Transverse colon (tissue), 4 donors: ENCODE measurements at regions not wholly inside any gene's neighbourhood (a gene's known extent, or its start where the extent isn't known, plus 50 kb on each side); places are given as distances from the start of the nearest gene placed in this dataset.

Experiments
- EP300 ChIP-seq: sonication (generic); formaldehyde crosslinking; IDR thresholded peaks from one replicate; pipeline ENCODE4 v1.6.1; 2017; ENCODE audit warnings: antibody characterized with exemption, low read depth
- POLR2A ChIP-seq: fragments of 450-650 bp; IDR thresholded peaks from one replicate; pipeline ENCODE4 v1.6.1; 2016; ENCODE audit warnings: antibody characterized with exemption, mild to moderate bottlenecking, moderate library complexity
- POLR2AphosphoS5 ChIP-seq, 3 donors: sonication (generic); formaldehyde crosslinking; IDR thresholded peaks; one replicate each; pipeline ENCODE4 v1.6.1; 2016; ENCODE audit warnings: antibody characterized with exemption in 3 of 3
- TF ChIP-seq, protein P1 (sequence below), 5 experiments: fragments of 200-600 bp in 3 of 5; fragments of 450-650 bp in 2 of 5; sonication (generic) in 3 of 5; IDR thresholded peaks; 1 replicate in 2 of 5; 2 replicates in 3 of 5; pipeline ENCODE4 v1.5.1; 2016 to 2017; ENCODE audit warnings: antibody characterized with exemption in 5 of 5, inconsistent platforms in 3 of 5, mild to moderate bottlenecking in 2 of 5, moderate library complexity in 1 of 5

DNA sequence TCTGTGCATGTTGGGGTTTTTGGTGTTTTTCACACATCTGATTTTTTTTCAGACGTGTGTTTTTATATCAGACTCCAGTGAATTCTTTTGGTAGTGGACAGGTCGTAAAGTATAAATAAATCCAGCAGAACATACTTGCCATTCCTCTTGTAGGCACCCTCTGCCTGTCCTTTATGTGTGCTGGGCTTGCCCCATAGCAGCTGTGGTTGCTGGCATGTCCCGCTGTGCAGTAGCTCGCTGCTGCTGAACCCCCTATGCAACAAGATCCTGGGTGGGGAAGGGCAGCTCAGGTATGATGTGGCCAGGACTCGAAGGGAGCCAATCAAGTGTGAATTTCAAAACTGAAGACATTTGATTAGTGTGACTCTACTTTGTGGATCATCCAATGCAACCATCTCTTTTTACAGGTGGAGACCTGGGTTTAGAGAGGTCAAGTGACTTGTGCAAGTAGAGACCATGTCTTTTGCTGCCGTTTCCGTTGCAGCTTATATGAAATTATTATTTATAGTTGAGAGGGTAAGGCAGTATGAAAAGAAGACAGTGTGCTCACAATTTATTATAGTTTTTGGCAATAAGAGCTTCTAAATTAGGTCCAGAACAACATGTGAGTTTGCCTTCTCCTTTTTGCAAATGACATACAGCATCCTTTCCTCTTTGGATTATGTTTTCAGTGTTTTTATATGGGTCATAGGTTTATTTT is 350.8 kb upstream of the C2CD4B start:
- TF ChIP-seq EP300 (no peak), POLR2A (no peak), POLR2AphosphoS5 (IDR thresholded peaks at IDR 0.05) (no peak)
- TF ChIP-seq, protein P1, sequence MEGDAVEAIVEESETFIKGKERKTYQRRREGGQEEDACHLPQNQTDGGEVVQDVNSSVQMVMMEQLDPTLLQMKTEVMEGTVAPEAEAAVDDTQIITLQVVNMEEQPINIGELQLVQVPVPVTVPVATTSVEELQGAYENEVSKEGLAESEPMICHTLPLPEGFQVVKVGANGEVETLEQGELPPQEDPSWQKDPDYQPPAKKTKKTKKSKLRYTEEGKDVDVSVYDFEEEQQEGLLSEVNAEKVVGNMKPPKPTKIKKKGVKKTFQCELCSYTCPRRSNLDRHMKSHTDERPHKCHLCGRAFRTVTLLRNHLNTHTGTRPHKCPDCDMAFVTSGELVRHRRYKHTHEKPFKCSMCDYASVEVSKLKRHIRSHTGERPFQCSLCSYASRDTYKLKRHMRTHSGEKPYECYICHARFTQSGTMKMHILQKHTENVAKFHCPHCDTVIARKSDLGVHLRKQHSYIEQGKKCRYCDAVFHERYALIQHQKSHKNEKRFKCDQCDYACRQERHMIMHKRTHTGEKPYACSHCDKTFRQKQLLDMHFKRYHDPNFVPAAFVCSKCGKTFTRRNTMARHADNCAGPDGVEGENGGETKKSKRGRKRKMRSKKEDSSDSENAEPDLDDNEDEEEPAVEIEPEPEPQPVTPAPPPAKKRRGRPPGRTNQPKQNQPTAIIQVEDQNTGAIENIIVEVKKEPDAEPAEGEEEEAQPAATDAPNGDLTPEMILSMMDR (IDR thresholded peaks at IDR 0.05): no peak
